ENCODE measurements at regions not wholly inside any gene's neighbourhood (a gene's known extent, or its start where the extent isn't known, plus 50 kb on each side); places are given as distances from the start of the nearest gene placed in this dataset.
"Not testable (repeated sequence)": the region's sequence is repeated elsewhere in the genome, so short reads cannot be mapped to it uniquely, and the experiment has no call there.

DNA sequence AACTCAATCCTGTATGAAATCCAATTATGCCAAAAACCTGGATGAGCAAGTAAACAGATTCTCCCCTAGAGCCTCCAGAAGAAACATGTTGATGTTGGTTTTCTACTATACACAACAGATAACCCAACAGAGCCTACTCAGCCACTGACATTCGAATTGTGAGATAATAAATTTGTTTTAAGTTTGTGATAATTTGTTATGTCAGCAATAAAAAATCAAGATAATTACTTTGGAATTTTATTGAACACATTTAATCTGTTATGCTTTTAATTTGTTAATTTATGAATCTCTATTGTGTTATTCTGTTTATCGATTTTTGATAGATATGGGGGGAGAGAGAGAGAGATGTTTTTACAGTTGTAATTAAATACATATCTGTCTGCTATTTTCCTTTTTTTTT, 1016.1 kb upstream of the PCDH7 start:
- FAIRE-seq (no peak), DNase-seq (ENCODE audit: insufficient read length, low spot score) (no peak)

DNA sequence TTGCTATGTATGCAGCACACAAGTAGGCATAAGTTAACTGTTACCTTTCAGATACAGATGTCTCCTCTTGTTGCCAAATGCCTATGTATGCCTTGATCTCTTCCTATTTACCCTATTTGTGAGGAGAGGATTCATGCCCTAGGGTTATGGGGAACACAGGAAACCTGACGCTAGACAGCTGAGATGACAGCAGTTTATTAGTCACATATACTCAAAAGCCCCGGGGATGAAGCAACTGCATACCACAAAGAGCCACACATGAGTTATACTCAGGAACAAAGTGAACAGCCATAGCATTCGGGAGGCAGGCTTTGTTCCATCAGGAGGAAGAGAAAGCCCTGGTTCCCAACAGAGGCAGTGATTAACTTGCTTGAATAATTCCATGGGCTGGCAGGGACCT, 1011.7 kb upstream of the PCDH7 start:
- DNase-seq (ENCODE audit: insufficient read length, low spot score) = no peak
- FAIRE-seq = no peak

DNA sequence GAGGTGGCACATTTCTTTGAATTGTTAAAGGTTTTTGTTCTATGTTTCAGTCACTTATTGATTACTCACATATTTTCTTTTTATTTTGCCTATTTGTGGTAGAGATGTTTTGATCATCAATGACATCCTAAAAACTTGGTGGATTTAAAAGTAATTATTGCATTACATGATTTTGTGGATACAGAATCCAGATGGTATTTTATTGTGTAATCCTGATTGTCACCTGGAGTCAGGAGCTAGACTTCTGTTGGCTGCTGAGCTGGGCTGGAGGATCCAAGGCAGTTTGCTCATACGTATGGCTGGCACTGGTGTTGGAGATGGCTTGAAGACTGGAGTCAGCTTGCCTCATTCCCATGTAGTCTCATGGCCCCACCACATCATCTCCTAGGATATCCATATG, 1009.6 kb upstream of the PCDH7 start:
- DNase-seq (ENCODE audit: insufficient read length, low spot score) (no peak), FAIRE-seq (no peak)

DNA sequence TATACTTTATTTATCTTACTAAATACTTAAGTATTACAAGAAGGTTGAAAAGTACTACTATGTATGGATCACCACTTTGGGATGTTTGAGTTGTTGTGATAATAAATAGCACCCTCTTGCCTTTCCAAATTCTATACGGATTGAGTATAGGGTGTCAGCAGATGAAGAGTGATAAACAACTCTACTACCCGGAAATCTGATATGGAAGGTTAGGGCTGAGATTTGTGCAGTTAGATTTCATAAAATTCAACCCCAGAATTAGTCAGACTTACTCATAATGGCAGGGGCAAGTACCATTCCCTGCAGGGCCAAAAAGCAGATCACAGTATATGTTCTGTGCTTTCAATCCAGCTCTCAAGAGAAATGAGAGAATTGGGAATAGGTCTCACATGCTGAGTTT, 1008.9 kb upstream of the PCDH7 start:
- FAIRE-seq (no peak), DNase-seq (ENCODE audit: insufficient read length, low spot score) (no peak)

DNA sequence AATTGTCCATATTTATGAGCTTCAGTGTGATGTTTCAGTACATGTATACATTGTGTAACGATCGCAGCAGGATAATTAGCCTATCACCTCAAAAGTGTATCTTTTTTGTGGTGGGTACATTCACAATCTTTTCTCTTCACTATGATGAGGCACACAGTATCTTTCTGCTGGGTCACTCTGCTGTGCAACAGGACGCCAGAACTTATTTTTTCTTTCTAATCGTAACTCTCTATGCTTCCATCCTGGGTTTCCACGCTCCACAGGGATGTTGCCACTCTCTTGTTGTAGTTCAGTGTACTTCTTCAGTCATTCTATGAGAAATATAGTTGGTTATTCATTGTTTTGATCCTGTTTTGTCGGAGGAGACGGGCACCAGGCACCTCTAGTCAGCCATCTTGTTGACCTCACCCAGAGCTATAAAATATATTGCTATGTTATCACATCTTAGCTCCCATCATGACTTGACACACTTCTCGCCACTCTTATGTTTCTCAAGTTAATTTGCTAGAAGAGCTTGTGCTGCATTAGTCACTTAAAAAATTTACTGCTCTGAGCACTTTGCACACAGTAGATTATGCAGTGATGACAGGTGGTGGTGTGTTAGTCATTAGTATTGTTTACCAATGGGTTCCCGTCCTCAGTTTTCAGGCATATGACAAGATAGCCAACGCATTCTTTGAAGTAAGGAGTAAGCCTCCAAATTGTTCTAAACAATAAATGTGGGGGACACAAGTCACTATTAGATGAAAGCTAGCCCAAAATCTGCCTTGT, 1002.7 kb upstream of the PCDH7 start:
- DNase-seq (ENCODE audit: insufficient read length, low spot score) = no peak
- FAIRE-seq = no peak

DNA sequence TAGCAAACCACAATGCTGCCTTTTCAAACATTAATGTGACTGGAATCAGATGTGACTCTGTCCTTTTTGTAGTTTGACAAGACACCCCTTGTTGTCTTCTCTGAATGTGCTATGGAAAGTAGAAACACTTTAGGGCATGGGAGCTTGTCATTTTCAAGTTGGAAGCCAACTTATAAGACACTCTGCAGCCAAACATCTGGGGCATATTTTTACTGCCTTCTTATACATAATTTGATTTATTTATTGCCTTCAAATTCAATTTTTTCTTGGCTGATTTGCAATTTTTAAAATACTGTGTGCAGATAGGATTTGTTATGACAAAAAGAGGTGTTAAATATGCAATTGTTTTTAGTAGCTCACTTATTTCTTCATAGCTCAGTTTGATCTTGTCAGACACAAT, 1002.0 kb upstream of the PCDH7 start:
- FAIRE-seq = no peak
- no peak for DNase-seq (ENCODE audit: insufficient read length, low spot score)

DNA sequence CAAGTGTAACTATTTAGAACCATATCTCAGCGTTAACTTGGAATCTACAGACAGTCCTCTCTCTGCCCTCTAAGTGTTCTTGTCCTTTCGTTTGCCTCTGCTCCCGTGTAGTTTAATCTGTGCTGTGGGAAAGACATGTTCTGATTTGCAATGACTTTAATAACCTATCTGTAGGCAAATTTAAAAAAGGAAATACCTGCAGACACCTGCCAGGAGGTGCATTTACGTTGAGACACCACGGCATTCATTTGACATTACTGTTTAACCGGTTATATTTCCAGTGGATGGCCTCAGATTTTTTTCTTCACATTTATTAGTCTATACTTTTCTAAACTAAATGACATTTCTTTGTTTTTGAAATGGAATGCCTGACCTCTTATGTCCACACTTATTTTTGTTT, 997.9 kb upstream of the PCDH7 start:
- FAIRE-seq (no peak), DNase-seq (ENCODE audit: insufficient read length, low spot score) (no peak)

DNA sequence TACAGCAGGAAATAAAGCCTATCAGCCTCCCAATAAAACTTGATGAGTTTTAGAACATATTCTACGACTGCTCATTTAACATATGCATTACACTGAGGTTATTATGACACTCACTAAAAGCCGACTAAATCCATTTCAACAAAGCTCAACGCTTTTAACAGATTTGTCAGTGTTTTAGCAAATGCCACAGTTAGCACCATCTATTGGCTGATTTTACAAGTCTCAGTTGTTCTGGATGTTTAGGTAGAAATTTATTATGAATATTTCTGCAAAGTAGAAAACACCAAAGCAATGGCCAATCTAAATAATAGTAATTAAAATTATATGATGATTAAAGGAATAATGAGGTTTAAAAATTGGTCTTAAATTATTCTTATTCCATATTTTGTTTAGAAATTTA, 993.2 kb upstream of the PCDH7 start:
- FAIRE-seq = no peak
- no peak for DNase-seq (ENCODE audit: insufficient read length, low spot score)

DNA sequence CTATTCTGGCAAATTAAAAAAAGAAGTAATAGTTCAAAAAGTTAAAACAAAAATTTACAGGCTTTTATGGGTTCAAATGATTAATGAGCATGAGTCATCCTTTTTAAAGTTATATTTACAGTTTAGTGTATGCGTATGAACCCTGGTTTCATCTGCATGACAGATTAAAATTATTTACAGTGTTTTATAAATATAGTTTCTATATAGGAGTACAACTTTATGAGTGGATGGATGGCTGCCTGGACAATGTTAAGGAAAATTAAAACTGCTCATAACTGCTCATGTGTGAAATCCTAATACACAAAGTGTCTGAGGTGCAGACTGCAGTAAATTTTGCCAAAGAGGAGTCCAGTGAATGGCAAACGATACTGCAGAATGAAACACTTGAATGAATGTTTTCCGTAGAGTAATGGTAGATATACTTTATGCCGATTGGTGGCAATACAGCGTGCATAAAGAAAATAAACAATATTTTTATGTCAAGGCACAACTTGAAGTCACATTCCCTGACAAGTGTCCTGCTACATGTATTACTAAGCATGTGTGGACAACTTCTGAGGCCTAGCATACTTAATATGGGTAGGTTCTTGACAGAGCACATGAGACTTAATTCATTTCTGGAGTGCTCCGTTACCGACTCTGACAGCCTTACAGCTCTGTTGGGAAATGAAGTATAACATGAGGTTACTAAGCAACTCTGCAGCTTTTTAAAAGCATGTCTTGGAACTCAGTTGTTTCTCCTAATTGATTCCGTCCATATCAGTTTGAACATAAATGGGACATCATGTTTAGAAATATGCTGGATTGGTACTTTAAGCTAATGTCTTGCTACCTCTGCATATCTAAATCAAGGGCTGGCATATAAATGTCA, 985.6 kb upstream of the PCDH7 start:
- DNase-seq (ENCODE audit: insufficient read length, low spot score) (no peak), FAIRE-seq (no peak)

DNA sequence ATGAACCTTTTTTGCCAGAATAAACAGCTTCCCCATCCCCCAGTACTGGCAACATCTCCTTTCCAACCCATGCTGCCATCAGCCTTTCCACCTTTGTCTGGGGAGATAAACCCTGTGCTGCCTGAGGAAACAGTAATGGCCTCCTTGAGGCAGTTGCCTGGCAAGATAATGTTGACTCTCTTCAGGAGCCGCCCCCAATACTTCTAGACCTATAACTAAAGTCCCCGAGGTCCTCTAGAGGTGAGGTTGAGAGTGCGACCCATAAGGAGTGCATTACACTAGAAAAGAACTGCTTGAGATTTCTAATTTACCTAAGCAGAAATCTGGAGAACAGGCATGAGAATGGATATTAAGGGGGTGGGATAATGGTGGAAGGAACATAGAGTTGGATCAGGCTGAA, 963.2 kb upstream of the PCDH7 start:
- FAIRE-seq (no peak), DNase-seq (ENCODE audit: insufficient read length, low spot score) (no peak)

DNA sequence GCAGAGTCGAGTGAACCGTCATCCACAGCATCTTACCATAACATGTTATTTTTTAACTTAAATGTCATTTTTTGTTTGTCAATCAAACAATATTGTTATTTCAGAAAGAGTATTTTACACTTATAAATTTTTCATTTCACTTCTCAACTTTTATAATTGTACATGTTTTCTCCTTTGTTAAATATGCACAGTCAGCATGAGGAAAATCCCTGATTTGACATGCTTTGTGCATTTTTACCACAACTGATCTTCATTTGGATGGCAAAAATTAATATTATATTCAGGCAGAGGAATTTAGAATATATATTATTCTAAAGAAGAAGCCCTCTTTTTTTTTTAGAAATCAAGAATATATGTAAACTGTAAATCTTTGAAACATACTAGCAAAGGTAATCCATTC, 958.0 kb upstream of the PCDH7 start:
- DNase-seq (ENCODE audit: insufficient read length, low spot score) = no peak
- no peak for FAIRE-seq

DNA sequence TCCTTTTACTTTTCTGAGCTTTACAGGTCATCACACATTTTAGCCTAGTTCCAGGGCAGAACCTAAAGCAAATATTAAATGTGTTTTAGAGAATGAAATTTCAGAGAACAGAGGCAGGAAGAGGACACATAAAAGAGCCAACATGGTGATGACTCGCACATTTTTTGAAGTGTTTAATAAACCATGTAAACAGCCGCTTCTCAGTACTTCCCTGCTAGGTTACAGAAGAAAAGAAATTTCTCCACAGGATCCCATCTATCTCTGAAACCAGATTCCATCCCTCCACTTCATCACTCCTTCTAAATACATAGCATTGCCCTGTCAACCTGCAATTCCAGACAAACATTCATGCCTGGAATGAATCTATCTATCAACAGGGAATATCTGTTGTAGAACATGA, 949.5 kb upstream of the PCDH7 start:
- DNase-seq (ENCODE audit: insufficient read length, low spot score) (no peak), FAIRE-seq (no peak)

DNA sequence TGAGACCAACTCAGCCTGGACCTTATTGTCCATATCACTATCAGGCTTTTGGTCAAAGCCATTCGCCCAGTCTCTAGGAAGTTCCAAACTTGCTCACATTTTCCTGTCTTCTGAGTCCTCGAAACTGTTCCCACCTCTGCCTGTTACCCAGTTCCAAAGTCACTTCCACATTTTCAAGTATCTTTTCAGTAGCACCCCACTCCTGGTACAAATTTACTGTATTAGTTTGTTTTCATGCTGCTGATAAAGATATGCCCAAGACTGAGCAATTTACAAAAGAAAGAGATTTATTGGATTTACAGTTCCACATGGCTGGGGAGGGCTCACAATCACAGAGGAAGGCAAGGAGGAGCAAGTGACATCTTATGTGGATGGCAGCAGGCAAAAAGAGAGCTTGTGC, 932.0 kb upstream of the PCDH7 start:
- FAIRE-seq; DNase-seq (ENCODE audit: insufficient read length, low spot score): not testable (repeated sequence)

DNA sequence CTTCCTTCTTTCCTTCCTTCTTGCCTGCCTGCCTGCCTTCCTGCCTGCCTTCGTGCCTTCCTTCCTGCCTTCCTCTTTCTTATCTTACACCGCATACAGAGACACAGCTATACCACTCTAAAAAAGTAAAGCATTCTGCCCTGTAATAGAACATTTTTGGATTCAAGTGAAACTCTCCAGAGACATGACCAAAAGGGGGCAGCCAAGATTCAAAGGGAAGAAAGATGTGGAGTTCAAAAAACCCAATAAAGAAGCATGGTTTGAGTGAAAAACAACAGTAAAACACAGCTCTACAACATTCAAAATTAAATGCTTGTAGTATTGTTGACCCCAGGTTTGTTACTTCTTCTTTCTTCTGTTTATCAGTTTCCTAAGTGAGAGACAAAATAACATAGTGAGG, 914.9 kb upstream of the PCDH7 start:
- no peak for FAIRE-seq

DNA sequence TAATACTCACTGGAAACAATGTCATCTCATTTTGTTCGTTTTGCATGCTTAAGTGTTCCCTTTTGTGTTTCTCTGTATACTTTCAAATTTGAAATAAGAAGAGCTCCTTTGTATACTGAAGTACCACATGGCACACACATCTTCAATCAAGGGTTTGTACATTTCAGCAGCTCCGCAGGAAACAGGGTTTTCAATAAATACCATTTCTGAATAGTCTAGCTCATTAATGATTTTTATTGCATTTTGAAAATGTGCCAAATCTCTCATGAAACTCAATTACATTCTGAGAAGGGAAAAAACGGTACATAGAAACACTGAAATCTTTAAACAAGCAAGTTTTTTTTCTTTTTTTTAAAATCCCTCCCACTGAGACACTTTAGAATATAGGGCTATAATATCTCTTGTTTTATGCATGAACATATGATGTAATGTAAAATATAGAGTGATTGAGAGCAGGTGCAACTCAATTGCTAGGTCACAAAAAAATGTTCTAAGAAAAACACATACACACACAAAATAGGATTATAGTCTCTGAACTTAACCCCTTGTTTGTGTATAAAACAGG, 914.2 kb upstream of the PCDH7 start:
- FAIRE-seq (no peak), DNase-seq (ENCODE audit: insufficient read length, low spot score) (no peak)

More for the DNA sequence above, 914.9 kb upstream of the PCDH7 start:
- no peak for DNase-seq (ENCODE audit: insufficient read length, low spot score)

DNA sequence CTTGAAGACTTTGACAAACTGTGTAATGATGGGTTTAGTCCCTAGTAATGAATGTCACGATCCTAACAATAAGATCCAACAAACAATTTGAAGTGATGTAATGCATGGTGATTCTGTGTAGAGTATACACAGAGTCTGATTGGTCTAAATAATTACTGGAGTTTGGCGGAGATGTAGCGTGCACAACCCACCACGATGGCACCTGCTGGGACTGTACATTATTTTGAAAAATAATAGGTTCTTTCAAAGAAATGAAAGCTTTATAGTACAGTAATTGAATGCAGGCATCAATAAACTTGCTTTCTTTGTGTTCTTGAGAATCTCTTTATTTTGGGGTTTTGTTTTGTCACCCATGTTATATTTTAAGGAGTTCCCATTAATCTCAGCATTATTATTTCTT, 902.2 kb upstream of the PCDH7 start:
- no peak for FAIRE-seq

DNA sequence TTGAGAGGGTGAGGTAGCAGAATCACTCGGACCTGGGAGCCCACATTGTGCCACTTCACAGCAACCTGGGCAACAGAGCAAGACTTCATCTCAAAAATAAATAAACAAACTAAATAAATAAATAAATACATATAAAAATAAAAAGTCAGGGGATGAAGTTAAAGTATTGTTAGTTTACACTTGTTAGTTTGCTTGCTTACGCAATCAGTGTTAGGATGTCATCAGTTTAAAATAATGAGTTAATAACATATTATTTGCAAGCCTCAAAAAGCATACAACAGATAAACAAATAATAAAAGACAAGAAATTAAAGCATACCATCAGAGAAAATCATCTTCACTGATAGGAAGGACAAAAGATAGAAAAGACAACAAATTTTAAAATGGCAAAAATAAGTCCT, 891.1 kb upstream of the PCDH7 start:
- DNase-seq (ENCODE audit: insufficient read length, low spot score) = no peak
- no peak for FAIRE-seq

More for the DNA sequence above, 902.2 kb upstream of the PCDH7 start:
- DNase-seq (ENCODE audit: insufficient read length, low spot score) = no peak

DNA sequence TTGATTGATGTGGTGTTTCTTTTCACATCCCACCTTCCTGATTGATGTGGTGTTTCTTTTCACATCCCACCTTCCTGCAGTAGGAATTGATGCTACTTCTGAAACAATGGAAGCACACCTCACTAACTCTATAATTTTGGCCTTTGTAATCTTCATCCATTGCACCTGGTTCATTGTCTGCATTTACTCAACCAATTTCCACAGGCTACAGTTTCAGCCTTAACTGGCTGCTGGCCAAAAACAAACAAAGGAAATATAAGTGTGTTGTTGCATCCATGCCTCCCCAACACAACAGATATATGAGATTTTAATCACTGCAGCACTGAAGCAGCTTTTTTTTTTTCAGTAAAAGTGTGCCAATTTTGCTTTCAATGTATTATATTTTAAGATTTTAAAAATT, 867.6 kb upstream of the PCDH7 start:
- FAIRE-seq (no peak), DNase-seq (ENCODE audit: insufficient read length, low spot score) (no peak)

DNA sequence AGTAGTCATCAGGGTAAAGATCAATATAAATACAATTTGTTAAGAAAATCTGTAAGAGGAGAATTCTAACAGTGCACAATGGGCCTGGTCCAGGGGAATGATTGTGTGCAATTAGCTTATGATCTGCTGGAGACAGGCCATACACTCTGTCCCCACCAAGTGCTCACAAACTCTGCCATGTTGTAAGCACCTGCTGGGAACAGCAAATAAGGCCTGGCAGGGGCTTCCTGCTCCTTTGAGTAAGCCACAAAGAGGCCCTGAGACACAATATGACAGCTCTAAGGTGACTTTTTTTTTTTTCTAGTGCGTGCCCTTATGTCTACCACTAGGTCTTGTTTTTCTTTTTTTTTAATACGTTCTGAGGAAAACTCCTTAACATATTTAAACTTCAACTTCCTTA, 866.3 kb upstream of the PCDH7 start:
- FAIRE-seq = no peak
- no peak for DNase-seq (ENCODE audit: insufficient read length, low spot score)

DNA sequence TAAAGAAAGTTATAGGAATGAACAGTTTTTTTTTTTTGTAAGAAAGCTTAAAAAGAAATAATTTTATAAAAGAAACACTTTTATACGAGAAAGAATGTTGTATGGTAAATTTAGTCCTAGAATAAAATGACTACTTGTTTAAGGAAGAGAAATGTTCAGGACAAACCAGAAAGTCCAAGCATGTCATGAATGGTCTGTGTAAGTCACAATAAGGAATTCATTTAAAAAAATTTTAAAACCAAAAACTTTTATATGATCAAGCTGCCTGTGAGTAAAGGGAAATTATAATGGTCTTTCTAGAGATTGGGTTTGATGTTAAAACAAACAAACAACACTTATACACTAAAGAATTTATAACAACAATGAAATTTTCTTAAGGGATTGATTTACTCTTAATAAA, 858.9 kb upstream of the PCDH7 start:
- DNase-seq (ENCODE audit: insufficient read length, low spot score) (no peak), FAIRE-seq (no peak)

DNA sequence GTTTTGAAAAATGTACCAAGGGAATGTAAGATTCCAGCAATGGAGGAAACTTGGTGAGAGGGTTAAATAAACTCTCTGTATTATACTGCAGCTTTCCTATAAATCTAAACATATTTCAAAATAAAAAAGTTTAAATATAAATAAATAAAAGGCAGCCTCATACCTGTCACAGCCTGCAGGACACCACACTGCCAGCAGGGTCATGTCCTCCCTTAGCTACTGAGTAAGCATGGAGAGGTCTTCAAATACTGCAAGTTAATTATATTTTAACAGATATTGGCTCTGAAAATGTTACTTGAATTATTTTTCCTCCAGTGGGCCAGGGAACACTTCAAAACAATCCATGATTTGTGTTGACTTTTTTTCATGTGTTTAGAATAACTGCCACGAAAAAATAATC, 852.8 kb upstream of the PCDH7 start:
- DNase-seq (ENCODE audit: insufficient read length, low spot score) (no peak), FAIRE-seq (no peak)

DNA sequence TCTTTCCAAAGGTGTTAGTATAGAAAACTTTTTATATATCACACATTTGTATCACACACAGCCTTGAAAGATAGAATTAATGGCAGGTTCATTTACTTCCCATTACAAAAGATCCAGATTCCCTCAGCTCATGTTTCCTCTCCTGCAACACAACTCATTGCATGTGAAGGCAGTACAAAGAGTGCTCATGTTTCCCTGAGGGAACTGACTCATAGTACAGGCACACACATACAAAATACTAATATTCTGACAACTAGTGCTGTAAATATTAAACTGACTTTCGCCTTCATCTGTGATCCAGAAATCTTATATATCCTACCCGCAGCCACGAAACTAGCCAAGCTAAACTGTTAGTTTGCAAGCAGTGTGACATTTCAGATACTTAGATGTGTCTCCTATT, 819.8 kb upstream of the PCDH7 start:
- DNase-seq (ENCODE audit: insufficient read length, low spot score) = no peak
- FAIRE-seq = no peak

Data from GM19239 (cell line).